ENCODE measurements at regions not wholly inside any gene's neighbourhood (a gene's known extent, or its start where the extent isn't known, plus 50 kb on each side); places are given as distances from the start of the nearest gene placed in this dataset.

DNA sequence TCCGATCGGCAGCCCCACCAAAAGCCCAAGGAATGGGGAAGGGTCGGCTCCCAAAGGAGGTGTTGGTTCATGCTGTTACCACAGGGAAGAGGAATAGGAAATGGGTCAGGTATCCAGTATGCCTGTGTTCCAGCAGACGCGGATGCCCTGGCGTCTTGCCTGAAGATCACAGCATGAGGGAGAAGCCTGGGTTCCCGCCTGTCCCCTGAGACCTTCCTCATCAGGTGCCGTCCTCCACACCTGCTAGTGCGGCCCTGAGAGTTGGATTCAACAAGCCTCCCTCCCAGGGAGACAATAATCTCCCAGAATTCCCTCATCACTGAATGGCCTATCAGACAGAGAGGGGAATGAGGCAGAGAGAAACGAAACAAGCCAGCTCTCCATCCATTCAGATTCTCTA is 92.2 kb downstream of the SPATA19 start:
- no peak for TF ChIP-seq CTCF (IDR thresholded peaks at IDR 0.05; ENCODE audit: extremely low read depth, missing control alignments)
- no peak for DNase-seq (ENCODE audit: low spot score)

DNA sequence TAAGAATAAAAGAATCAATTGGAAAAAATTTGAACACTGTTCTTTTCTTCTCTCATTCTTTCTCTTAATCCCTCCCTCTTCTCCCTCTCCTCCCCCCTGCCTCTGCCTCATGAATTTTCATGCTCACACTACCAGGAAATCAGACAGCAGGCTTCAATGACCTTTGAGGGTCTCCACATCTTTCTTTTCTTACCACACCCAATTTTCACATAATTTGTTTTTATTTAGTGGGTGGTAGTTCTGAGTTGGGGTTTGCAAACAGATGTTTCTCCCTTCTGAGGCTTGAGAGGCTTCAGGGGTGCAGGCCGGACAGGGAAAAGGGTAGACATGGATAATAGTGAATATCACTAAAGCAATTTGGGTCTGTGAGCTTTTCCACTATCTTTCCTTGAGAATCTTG is 95.5 kb downstream of the SPATA19 start:
- no peak for DNase-seq (ENCODE audit: low spot score)

DNA sequence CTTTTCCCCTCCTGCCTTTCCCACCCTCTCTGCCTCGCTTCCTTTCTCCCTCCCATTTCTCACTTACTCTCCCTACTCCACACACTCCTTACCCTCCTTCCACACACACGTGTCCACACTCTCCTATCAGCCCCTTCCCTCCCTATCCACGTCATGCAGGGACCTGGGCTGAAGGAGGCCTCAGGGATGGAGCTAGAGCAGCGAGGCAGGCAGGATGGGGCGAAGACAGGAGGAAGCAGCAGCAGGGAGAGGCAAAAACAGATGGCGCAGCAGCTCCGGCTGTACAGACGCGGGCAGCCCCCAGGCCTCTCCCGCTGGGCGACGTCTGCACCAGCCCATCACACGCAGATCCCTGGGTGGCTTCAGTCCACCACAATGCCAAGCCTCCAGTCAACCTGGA is 97.9 kb downstream of the SPATA19 start:
- TF ChIP-seq CTCF (IDR thresholded peaks at IDR 0.05; ENCODE audit: extremely low read depth, missing control alignments) = no peak
- no peak for DNase-seq (ENCODE audit: low spot score)

More for the DNA sequence above, 95.5 kb downstream of the SPATA19 start:
- no peak for TF ChIP-seq CTCF (IDR thresholded peaks at IDR 0.05; ENCODE audit: extremely low read depth, missing control alignments)

GRCh38 chr11:133746663-133747306 is 98.5 kb downstream of the SPATA19 start:
- no peak for TF ChIP-seq CTCF (IDR thresholded peaks at IDR 0.05; ENCODE audit: extremely low read depth, missing control alignments)

DNA sequence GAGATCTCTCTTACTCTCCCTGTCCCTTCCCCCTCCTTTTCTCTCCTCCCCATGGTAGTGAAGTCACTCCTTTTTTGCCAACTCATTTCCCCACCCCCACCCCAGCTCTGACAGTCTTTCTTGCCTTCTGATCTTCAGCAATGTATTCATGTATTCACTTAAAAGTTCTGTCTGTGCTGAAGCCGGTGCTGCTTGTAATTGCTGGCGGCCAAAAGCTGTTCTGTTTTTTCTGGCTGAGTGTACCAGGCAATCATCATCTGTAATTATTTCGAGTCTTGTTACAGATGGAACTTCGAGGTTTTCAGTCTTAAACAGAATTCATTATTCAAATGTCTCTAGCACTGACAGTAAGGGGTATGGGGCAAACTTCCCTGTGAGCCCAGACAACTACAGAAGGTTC is 99.5 kb downstream of the SPATA19 start:
- DNase-seq (ENCODE audit: low spot score) = no peak
- no peak for TF ChIP-seq CTCF (IDR thresholded peaks at IDR 0.05; ENCODE audit: extremely low read depth, missing control alignments)

More at GRCh38 chr11:133746663-133747306, 98.5 kb downstream of the SPATA19 start:
- no peak for DNase-seq (ENCODE audit: low spot score)

DNA sequence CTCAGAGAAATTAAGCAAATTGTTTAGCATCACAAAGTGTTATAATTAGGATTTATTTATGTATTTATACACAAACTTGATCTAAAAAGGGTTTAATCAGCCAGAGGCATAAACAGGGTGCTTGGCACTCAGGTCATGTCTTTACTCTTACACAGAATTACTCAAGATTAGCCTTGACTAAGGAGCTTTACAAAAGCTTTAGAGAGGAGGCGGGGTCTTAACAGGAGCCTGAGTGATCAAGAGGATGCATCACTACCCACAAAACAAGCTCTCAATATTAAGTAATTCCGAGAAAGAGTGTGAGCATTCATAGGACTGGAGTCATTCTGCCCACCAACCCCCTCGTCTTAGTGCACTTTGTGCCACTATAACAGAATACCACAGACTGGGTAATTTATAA is 103.0 kb downstream of the SPATA19 start:
- no peak for DNase-seq (ENCODE audit: low spot score)
- no peak for TF ChIP-seq CTCF (IDR thresholded peaks at IDR 0.05; ENCODE audit: extremely low read depth, missing control alignments)

- TF ChIP-seq CTCF (IDR thresholded peaks at IDR 0.05; ENCODE audit: extremely low read depth, missing control alignments) = no peak
- DNase-seq (ENCODE audit: low spot score) = no peak
Measured at GRCh38 chr11:133740963-133741362, 104.3 kb downstream of the SPATA19 start.

Data from GM20000 (cell line).